Thymus (tissue), 11 donors: ENCODE measurements at regions not wholly inside any gene's neighbourhood (a gene's known extent, or its start where the extent isn't known, plus 50 kb on each side); places are given as distances from the start of the nearest gene placed in this dataset.

Experiments
- DNase-seq, 9 donors: peaks; one replicate each; pipeline ENCODE4 v3.0.0-alpha.2; 2013; ENCODE audit warnings: low spot score in 9 of 9, low read depth in 6 of 9, missing footprints in 1 of 9
- H3K27ac ChIP-seq, 2 donors: one replicate each; pipeline ENCODE4 v1.5.1; 2013; ENCODE audit warnings: control low read depth in 1 of 2, low read depth in 1 of 2, low read length in 1 of 2, mild to moderate bottlenecking in 1 of 2, moderate library complexity in 1 of 2
- H3K27me3 ChIP-seq, 2 donors: one replicate each; pipeline ENCODE4 v1.5.1; 2013; ENCODE audit warnings: low read length in 1 of 2; ENCODE audit not compliant: control insufficient read depth in 2 of 2, insufficient read depth in 1 of 2
- H3K36me3 ChIP-seq, 2 donors: one replicate each; pipeline ENCODE4 v1.5.1; 2013; ENCODE audit warnings: low read length in 1 of 2, mild to moderate bottlenecking in 1 of 2, moderate library complexity in 1 of 2; ENCODE audit not compliant: control insufficient read depth in 2 of 2, insufficient read depth in 2 of 2
- H3K4me1 ChIP-seq, 2 donors: one replicate each; pipeline ENCODE4 v1.5.1; 2013; ENCODE audit warnings: low read length in 2 of 2; ENCODE audit not compliant: control insufficient read depth in 2 of 2, insufficient read depth in 2 of 2
- H3K4me3 ChIP-seq, 2 donors: one replicate each; pipeline ENCODE4 v1.5.1; 2013; ENCODE audit warnings: low read length in 2 of 2, control low read depth in 1 of 2, mild to moderate bottlenecking in 1 of 2
- H3K9me3 ChIP-seq, 2 donors: one replicate each; pipeline ENCODE4 v1.5.1; 2013; ENCODE audit warnings: low read length in 1 of 2, mild to moderate bottlenecking in 1 of 2; ENCODE audit not compliant: control insufficient read depth in 2 of 2, insufficient read depth in 1 of 2
- WGBS: extraction: QIAGEN DNeasy Blood & Tissue Kit; methylation state at CpG from one replicate; pipeline ENCODE4 v1.1.7; 2013; 5-methylcytosine and 5-hydroxymethylcytosine counted together
- donor health status: healthy.

DNA sequence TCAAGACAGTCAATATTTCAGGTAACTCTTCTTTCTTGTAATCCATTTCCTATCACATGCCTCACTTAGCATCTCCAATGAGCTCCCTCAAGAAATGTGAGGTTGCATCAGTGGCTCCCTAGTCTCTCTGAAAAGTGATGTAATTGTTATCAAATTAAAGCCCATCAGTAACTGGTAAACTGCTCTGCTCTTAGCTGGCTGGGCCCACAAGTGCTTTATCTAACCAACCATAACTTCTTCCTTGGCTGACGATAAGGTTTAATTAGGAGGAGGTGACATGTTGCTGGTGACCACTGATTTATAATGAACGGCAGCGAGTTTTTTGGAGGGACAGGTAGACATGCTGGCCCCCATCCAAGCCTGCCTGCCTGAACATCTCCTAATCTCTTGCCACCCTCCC lies 79.6 kb downstream of the RTP4 start:
- Histone ChIP-seq H3K4me1 (no peaks in the 10 kb centered on the region), H3K27ac (no peak overlapping the region), H3K4me3 (no peak overlapping the region), H3K36me3 (no peaks in the 10 kb centered on the region), H3K9me3 (no peaks in the 10 kb centered on the region), H3K27me3 (no peaks in the 10 kb centered on the region)
- no peak for DNase-seq
- 94% methylated on average over 3 of the region's 3 CpGs for WGBS

DNA sequence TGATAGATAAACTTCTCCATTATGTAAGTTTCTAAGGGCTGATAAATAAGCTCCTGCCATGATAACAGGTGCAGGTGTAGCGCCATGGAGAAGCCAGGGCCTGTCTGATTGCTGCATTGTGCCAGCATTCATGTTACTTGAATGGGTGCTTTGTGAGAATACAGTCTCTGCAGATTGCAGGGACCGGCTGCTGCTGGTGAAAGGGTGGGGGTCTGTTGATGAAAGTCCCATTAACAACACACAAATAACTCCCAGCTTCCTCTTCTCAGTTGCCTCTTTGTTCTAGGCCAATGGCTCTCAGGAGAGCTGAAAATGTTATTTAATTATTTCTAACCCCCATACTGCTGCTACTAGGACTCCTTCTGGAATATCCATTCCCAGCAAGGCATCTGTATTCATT lies 77.2 kb downstream of the RTP4 start:
- no peaks in the 10 kb centered on the region for H3K27me3 ChIP-seq
- no peak overlapping the region for H3K4me3 ChIP-seq
- H3K36me3 ChIP-seq, result no peaks in the 10 kb centered on the region
- no peaks in the 10 kb centered on the region for H3K4me1 ChIP-seq
- 94% methylated on average over 2 of the region's 2 CpGs for WGBS
- no peak for DNase-seq
- H3K27ac ChIP-seq, result no peak overlapping the region
- no peaks in the 10 kb centered on the region for H3K9me3 ChIP-seq

DNA sequence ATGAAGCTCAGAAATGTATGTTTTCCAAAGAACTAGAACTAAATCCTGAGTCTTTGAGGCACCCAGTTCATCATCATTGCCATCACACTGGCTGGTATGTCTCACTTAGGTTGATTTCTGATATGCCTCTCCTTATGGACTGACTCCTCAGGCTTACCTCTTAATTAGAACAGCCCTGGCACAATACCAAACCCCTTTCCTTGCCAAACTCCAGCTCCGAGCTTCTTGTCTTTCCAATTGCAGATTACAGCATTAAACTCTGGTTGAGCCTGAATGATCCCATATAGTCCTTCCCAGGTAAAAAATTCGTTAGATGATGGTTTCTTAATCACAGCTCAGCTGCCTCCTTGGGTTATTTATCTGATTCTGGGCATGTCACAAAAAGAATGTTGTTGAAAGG lies 66.3 kb downstream of the RTP4 start:
- WGBS, result 78% methylated on average over 2 of the region's 2 CpGs
- DNase-seq, result no peak
- peaks cover 0 to 4% of the 10 kb centered on the region in 2 donors for H3K9me3 ChIP-seq
- H3K27ac ChIP-seq, result no peak overlapping the region
- no peak overlapping the region for H3K4me3 ChIP-seq
- H3K27me3 ChIP-seq, result no peaks in the 10 kb centered on the region
- H3K36me3 ChIP-seq, result no peaks in the 10 kb centered on the region
- H3K4me1 ChIP-seq, result no peaks in the 10 kb centered on the region

DNA sequence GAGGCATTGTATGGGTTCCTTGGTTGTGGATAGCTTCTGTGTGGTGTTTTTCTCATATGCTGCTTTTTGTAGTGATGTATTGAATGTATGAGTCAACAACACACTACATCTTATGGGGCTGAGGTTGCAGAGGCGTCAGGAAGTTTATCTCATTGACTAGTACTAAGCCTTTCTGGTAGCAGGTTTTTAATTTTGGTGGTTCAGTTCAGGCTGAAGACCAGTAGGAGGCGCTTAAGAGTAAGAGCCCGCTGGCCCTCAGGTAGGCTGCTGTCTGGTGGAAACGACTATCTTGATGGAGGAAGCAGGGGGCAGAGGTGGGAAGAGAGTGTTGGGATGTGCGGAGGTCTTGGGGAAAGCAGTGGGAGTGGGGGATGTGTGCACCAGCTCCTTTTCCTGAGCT lies 62.4 kb downstream of the RTP4 start:
- WGBS, result 49% methylated on average over 5 of the region's 5 CpGs
- no peak overlapping the region for H3K4me3 ChIP-seq
- no peaks in the 10 kb centered on the region for H3K36me3 ChIP-seq
- no peaks in the 10 kb centered on the region for H3K27me3 ChIP-seq
- H3K9me3 ChIP-seq, result peaks cover 0 to 4% of the 10 kb centered on the region in 2 donors
- no peak for DNase-seq
- no peaks in the 10 kb centered on the region for H3K4me1 ChIP-seq
- no peak overlapping the region for H3K27ac ChIP-seq
